HG02759 (cell line): ENCODE measurements at regions not wholly inside any gene's neighbourhood (a gene's known extent, or its start where the extent isn't known, plus 50 kb on each side); places are given as distances from the start of the nearest gene placed in this dataset.

Source experiments
- ATAC-seq: cut with Tn5 transposase; IDR thresholded peaks from one replicate; pipeline ENCODE4 v1.9.1; 2021; ENCODE audit warnings: mild to moderate bottlenecking, moderate library complexity; ENCODE audit not compliant: unreplicated experiment

DNA sequence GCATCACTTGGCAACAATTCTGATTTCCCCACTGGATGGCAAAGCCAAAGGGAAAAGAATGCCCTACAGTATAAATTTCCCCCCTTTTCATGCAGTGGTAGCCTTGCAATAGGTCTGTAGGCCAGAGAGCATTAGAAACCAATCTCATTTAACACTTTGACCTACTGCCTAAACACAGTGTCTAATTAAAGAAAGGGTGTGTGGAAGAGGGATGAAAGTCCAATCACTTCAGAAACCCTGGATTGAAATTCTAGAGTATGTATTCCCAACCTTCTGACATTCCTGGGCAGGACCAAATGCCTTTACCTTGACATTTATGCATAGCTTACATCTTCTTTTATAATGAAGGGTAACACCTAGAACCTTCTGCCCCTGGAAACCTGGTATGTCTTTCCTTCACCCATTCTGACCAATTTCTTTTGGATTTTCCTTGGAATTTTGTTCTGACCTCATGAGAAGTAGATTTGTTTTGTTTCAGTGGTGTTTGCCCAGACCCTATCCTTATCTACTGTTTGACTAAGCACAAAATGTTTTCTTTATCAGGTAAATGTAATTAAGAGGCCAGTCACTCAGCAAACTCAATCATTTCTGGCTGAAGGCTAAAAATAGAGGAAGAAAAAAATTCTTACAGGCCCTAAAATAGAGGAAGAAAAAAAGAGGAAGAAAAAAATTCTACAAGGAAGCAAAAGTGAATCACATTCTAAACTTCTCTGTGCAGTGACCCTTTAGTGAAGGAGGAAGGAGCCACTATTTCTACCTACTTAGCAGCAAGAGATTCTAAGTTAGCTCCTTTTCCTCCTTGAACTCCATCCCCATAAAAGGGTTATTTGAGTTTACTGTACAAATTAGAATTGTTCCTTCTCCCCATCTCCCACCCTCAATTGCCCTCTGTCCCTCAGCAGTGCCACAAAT is 129.5 kb upstream of the DSCAM start:
- no peak for ATAC-seq

DNA sequence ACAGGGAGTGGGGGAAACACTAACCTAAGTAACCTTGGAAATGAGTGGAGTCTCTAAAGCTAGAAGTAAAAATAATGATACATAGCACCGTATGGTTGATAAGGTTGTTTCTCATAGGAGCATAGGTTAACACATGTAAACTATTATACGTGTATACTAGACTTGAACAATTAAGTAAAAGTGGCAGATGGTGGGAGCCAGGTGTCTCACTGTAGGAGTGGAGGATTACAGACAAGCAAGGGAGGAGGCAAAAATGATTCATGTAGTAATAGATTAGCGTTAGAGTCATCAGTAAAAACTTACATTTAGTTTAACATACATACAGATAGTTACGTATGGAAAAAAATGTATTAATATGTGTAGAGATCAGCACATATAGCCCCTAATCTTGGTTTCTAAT is 138.4 kb upstream of the DSCAM start:
- no peak for ATAC-seq

DNA sequence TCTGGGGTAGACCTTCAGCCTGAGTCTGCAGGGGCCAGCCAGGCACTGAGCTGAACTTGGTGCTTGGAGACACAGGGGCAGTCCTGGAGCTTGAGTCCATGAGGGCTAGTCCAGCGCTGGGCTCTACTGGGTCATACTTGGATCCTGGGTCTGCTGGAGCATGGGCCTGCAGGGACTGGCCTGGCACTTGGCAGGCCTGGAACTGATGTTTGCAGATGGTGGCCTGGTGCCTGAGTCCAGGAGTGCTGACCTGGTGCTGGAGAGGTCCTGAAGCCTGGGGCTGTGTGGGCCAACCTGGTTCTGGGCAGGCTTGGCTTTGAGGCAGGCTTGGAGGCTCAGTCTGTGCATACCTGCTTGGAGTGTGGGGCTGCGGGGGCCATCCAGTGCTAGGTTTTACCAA is 143.4 kb upstream of the DSCAM start:
- no peak for ATAC-seq

DNA sequence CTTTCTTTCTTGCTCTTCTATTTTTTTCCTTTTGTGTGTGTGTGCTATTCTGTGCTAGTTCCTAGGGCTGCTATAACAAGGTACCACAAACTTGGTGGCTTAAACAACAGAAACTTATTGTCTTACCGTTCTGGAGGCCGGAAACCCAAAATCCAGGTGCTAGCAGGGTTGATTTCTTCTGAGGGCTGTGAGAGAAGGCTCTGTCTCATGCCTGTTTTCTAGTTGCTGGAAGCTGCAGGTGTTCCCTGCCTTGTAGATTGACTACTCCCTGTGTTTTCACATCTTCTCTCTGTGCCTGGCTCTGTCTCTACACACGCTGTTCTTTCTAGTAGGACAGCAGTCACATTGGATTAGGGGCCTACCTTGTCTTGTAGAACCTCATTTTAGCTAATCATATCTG is 150.9 kb upstream of the DSCAM start:
- no peak for ATAC-seq

DNA sequence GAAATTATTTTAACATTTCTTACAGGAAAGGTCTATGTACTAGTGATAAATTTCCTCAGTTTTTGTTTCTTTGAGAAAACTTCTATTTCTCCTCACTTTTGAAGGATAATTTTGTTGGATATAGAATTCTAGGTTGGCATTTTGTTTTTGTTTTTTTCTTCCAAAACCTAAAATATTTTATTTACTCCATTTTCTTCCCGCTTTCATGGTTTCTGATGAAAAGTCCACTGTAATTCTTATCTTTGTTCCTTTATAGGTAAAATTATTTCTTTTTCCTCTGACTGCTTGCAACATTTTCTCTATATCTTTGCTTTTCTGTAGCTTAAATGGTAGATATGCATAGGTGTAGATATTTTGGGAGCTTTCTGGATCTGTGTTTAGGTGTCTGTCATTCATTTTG is 153.9 kb upstream of the DSCAM start:
- no peak for ATAC-seq

- ATAC-seq = no peak
Observed at GRCh38 chr21:41006636-41007035, 159.7 kb upstream of the DSCAM start.

- no peak for ATAC-seq
Observed at GRCh38 chr21:41008351-41008750, 159.6 kb upstream of the BACE2 start.

GRCh38 chr21:41008974-41009373 is 159.0 kb upstream of the BACE2 start:
- ATAC-seq = no peak

GRCh38 chr21:41009398-41010100 is 158.4 kb upstream of the BACE2 start:
- ATAC-seq = no peak

DNA sequence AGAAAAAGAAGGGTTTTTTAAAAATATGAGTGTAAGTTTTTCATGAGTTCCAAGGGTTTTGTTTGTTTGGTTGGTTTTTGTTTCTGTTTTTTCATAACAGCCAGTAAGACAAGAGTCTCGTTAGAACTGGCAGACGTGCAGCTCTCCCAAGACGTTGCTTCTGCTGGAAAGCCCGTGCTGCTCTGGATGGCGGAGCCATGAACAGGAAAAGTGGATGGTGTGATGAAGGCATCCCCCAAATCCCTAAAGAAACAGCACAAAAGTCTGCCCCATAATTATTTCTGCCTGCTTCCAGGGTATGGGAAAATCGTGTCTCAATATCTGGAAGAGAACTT is 157.9 kb upstream of the BACE2 start:
- ATAC-seq = no peak

GRCh38 chr21:41011098-41011731 is 156.7 kb upstream of the BACE2 start:
- no peak for ATAC-seq

DNA sequence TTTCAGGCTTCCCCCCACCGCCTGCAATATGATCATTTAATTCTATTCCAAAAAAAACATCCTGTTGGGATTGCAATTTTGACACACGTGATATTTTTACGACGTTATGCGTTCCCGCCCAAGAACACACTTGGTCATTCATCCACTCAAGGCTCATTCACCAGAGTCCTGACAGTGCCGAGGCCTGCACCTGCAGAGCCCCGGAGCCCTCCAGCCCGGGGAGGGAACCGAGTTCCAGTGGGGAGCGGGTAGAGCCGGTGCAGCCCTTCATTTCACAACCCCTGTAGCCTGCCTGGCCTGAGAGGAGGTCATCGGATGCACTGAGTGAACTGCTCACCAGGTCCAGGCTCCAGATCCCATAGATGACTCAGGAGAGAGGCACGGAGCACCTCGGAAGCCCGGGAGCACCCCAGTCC is 156.0 kb upstream of the BACE2 start:
- no peak for ATAC-seq

DNA sequence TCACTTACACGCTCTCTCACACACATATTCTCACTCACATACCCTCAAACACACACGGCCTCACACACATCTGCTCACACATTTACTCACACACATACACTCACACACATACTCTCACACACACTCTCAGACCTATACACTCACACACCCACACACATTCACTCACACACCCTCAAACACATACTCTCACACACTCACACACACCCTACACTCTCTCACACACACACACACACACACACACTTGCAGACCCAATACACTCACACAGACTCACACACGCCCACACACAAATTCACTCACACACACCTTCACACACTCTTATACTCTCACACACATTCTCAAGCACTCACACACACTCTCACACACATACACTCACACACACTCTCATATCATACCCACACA is 155.5 kb upstream of the BACE2 start:
- ATAC-seq = no peak

GRCh38 chr21:41016472-41016871 is 151.5 kb upstream of the BACE2 start:
- ATAC-seq = no peak

DNA sequence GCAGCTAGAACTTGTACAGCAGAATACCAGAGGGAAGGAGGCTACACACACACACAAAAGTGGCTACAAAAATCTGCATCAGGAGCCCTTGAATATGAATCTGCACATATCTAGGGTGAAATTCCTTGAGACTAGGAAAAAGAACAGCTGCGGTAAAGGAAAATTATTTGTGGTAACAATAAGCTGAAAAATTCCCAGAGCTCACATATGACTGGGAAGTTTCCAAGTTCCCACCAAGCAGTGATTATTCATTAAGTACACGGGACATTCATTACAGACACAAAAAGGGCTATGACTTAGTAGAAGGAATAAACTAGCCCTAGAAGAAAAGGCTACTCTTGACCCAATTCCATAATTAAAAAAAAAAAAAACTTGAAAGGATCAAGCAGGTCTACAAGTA is 149.5 kb upstream of the BACE2 start:
- ATAC-seq = no peak

- ATAC-seq = no peak
Observed at GRCh38 chr21:41023936-41024335, 144.0 kb upstream of the BACE2 start.

GRCh38 chr21:41024341-41024740 is 143.6 kb upstream of the BACE2 start:
- ATAC-seq = no peak

DNA sequence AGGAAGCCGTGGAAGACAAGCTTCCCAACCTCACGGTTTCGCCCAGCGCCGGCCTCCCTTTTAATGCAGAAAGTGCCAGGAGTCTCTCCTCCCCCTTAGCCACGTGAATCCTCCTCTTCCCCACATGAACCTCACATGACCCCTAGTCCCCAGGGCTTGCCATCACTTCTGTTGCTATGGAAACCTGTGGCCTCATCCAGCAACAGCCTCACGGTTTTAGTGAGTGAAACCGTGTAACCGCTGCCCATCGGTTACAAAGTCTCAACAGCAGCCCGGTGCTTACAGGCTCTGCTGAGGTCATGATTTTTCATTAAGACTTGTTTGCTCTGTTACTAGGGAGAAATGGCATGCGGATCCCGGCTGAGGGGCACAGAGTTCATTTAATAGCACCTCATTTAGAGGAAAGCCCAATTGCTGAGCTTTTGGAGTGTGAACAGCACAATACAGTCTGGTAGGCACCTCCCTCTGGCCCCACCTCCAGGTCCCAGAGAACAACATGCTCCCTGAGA is 143.2 kb upstream of the BACE2 start:
- no peak for ATAC-seq

- ATAC-seq = no peak
Observed at GRCh38 chr21:41029571-41029970, 138.4 kb upstream of the BACE2 start.

DNA sequence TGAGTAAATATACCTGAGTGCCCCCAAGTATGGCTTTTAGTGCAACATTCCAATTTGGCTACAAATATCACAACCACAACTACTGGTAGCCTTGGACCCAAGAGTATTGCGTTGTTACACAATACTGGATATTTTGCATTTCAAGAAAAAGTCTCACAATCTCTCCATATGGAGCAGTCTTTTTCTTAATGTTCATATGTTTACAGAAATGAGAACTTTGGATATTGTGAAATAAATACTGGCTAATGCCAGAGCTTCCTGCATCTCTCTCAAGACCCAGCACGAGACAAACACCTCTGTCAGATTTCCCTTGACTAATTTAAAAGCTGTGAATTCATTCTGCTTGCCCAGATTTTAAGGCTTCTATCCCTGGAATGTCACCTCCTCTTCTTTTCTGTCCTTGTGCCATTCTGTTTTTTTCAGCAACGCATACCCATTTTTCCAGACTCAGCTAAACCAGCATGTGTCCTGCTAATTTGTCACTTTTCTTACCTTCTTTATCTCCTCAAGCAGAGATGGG is 136.2 kb upstream of the BACE2 start:
- ATAC-seq = no peak

GRCh38 chr21:41032541-41032940 is 135.4 kb upstream of the BACE2 start:
- no peak for ATAC-seq

- no peak for ATAC-seq
Observed at GRCh38 chr21:41037212-41037611, 130.7 kb upstream of the BACE2 start.
